H1 (cell line): ENCODE measurements at regions not wholly inside any gene's neighbourhood (a gene's known extent, or its start where the extent isn't known, plus 50 kb on each side); places are given as distances from the start of the nearest gene placed in this dataset.

Experiments used
- CREB1 ChIP-seq: IDR thresholded peaks from 2 replicates; pipeline ENCODE4 v1.6.1; 2012; ENCODE audit warnings: inconsistent platforms
- E2F6 ChIP-seq: IDR thresholded peaks from 2 replicates; pipeline ENCODE4 v1.6.1; 2012; ENCODE audit warnings: inconsistent platforms
- EGR1 ChIP-seq: IDR thresholded peaks from 2 replicates; pipeline ENCODE4 v1.6.1; 2011; ENCODE audit warnings: low read depth, low read length, borderline replicate concordance
- FOSL1 ChIP-seq: IDR thresholded peaks from 2 replicates; pipeline ENCODE4 v1.6.1; 2011; ENCODE audit warnings: mild to moderate bottlenecking, low read depth, low read length, moderate library complexity; ENCODE audit not compliant: insufficient read depth
- HDAC2 ChIP-seq, 2 experiments: fragments of 300-600 bp in 1 of 2; sonication (generic) in 1 of 2; IDR thresholded peaks; 2 replicates each; pipeline ENCODE4 v1.6.1; 2011 to 2012; ENCODE audit warnings: low read depth in 2 of 2, low read length in 2 of 2, mild to moderate bottlenecking in 2 of 2, moderate library complexity in 2 of 2, borderline replicate concordance in 1 of 2, inconsistent platforms in 1 of 2
- KDM5A ChIP-seq: fragments of 200-600 bp; IDR thresholded peaks from 2 replicates; pipeline ENCODE4 v1.7.1; 2012; ENCODE audit warnings: mild to moderate bottlenecking, low read length, inconsistent platforms, mixed read lengths
- MAFK ChIP-seq: IDR thresholded peaks from 2 replicates; pipeline ENCODE4 v1.6.1; 2012; ENCODE audit warnings: low read depth, mild to moderate bottlenecking, improper control_type of control experiment, low read length
- RXRA ChIP-seq: IDR thresholded peaks from 2 replicates; pipeline ENCODE4 v1.6.1; 2011; ENCODE audit warnings: low read depth, mild to moderate bottlenecking, low read length, moderate library complexity; ENCODE audit not compliant: insufficient read depth
- SAP30 ChIP-seq: fragments of 300-600 bp; sonication (generic); IDR thresholded peaks from 2 replicates; pipeline ENCODE4 v1.7.1; 2012; ENCODE audit warnings: low read length, moderate library complexity, mild to moderate bottlenecking, inconsistent platforms; ENCODE audit not compliant: insufficient read depth, insufficient replicate concordance
- SP4 ChIP-seq: IDR thresholded peaks from 2 replicates; pipeline ENCODE4 v1.6.1; 2012; ENCODE audit warnings: low read length, inconsistent platforms
- USF2 ChIP-seq: IDR thresholded peaks from 2 replicates; pipeline ENCODE4 v1.6.1; 2011; ENCODE audit warnings: low read length, improper control_type of control experiment

GRCh38 chr13:31913459-31913858 lies 118.1 kb upstream of the FRY start (continued):
- TF ChIP-seq E2F6 (no peak), SAP30 (no peak), CREB1 (no peak), EGR1 (no peak), HDAC2 (IDR thresholded peaks at IDR 0.05; ENCODE audit: borderline replicate concordance in 1 of 2, low read depth in 2 of 2, low read length in 2 of 2) (no peak), USF2 (no peak), KDM5A (no peak), FOSL1 (no peak), SP4 (no peak), RXRA (no peak), MAFK (no peak)
